ENCODE measurements at regions not wholly inside any gene's neighbourhood (a gene's known extent, or its start where the extent isn't known, plus 50 kb on each side); places are given as distances from the start of the nearest gene placed in this dataset.

DNA sequence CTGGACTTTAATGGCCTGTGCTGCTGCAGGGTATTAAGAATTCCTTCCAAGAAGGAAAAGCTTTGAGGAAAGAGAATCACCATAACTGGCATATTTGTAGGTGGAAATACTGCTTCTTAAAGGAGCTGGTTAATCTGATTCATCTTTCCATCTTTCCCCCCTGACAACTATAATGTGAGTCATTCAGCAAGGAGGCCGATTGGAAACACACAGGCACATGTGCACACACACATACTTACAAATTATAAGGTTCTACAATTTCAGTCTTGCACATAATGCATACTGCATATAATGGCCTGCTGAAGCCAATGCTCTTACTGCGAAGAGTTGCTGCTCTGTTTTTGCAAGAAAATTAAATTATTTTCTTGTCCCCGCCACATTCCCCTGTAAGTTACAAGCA is 78.8 kb upstream of the TPP2 start:
- no peak for ATAC-seq (ENCODE audit: low FRiP score in 2 of 2)
- H3K27me3 ChIP-seq, result no peaks in the 10 kb centered on the region
- no peaks in the 10 kb centered on the region for H3K9me3 ChIP-seq
- no peaks in the 10 kb centered on the region for H3K4me1 ChIP-seq
- no peak for TF ChIP-seq EP300 (IDR thresholded peaks at IDR 0.05)
- TF ChIP-seq, protein P1, sequence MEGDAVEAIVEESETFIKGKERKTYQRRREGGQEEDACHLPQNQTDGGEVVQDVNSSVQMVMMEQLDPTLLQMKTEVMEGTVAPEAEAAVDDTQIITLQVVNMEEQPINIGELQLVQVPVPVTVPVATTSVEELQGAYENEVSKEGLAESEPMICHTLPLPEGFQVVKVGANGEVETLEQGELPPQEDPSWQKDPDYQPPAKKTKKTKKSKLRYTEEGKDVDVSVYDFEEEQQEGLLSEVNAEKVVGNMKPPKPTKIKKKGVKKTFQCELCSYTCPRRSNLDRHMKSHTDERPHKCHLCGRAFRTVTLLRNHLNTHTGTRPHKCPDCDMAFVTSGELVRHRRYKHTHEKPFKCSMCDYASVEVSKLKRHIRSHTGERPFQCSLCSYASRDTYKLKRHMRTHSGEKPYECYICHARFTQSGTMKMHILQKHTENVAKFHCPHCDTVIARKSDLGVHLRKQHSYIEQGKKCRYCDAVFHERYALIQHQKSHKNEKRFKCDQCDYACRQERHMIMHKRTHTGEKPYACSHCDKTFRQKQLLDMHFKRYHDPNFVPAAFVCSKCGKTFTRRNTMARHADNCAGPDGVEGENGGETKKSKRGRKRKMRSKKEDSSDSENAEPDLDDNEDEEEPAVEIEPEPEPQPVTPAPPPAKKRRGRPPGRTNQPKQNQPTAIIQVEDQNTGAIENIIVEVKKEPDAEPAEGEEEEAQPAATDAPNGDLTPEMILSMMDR (IDR thresholded peaks at IDR 0.05), result no peak
- no peak for TF ChIP-seq POLR2A (IDR thresholded peaks at IDR 0.05)
- no peak for TF ChIP-seq POLR2AphosphoS5 (IDR thresholded peaks at IDR 0.05)
- H3K4me3 ChIP-seq, result no peak overlapping the region
- WGBS, 2 donors, result 87 to 94% methylated on average over 3 of the region's 3 CpGs
- no peaks in the 10 kb centered on the region for H3K36me3 ChIP-seq
- DNase-seq, result no peak
- no peak overlapping the region for H3K27ac ChIP-seq

DNA sequence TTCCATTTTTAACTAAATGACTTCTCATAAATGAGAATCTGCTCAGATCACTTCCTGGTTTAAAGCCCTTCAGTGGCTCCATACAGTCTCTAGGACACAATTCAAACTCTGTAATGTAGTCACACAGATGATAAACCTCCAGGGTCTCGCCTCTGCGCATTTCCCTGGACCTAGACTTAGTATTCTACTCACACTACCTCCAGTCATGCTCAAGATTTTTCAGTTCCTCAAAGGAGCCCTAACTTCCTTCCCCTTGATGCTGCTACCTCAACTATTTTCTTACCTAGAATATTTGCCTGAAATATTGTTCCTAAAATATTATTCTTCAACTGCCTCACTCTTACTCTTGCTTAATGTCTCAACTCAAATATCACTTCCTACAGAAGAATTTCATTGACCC is 86.7 kb upstream of the TPP2 start:
- Histone ChIP-seq H3K27me3 (no peaks in the 10 kb centered on the region), H3K9me3 (no peaks in the 10 kb centered on the region), H3K4me1 (no peaks in the 10 kb centered on the region), H3K27ac (no peak overlapping the region), H3K36me3 (no peaks in the 10 kb centered on the region), H3K4me3 (no peak overlapping the region)
- DNase-seq (no peak), ATAC-seq (ENCODE audit: low FRiP score in 2 of 2) (no peak)
- WGBS, 2 donors, result 89 to 100% methylated on average over 2 of the region's 2 CpGs
- TF ChIP-seq POLR2A (IDR thresholded peaks at IDR 0.05) (no peak), POLR2AphosphoS5 (IDR thresholded peaks at IDR 0.05) (no peak), EP300 (IDR thresholded peaks at IDR 0.05) (no peak)
- TF ChIP-seq, protein P1 (IDR thresholded peaks at IDR 0.05), result no peak

DNA sequence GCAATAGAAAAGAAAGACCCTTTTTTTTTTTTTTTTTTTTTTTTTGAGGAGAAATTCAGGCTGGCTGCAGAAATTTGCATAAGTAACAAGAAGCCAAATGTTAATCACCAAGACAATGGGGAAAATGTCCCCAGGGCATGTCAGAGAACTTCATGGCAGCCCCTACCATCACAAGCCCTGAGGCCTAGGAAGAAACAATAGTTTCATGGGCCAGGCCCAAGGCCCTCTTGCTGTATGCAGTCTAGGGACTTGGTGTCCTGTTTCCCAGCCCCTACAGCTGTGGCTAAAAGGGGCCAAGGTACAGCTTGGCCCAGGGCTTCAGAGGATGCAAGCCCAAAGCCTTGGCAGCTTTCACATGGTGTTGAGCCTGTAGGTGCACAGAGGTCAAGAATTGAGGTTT is 88.4 kb upstream of the TPP2 start:
- no peak overlapping the region for H3K4me3 ChIP-seq
- TF ChIP-seq, protein P1 (IDR thresholded peaks at IDR 0.05), result no peak
- TF ChIP-seq POLR2A (IDR thresholded peaks at IDR 0.05) (no peak), EP300 (IDR thresholded peaks at IDR 0.05) (no peak), POLR2AphosphoS5 (IDR thresholded peaks at IDR 0.05) (no peak)
- no peaks in the 10 kb centered on the region for H3K36me3 ChIP-seq
- ATAC-seq (ENCODE audit: low FRiP score in 2 of 2), result no peak
- DNase-seq, result no peak
- H3K27ac ChIP-seq, result no peak overlapping the region
- no peaks in the 10 kb centered on the region for H3K4me1 ChIP-seq
- no peaks in the 10 kb centered on the region for H3K9me3 ChIP-seq
- H3K27me3 ChIP-seq, result no peaks in the 10 kb centered on the region

DNA sequence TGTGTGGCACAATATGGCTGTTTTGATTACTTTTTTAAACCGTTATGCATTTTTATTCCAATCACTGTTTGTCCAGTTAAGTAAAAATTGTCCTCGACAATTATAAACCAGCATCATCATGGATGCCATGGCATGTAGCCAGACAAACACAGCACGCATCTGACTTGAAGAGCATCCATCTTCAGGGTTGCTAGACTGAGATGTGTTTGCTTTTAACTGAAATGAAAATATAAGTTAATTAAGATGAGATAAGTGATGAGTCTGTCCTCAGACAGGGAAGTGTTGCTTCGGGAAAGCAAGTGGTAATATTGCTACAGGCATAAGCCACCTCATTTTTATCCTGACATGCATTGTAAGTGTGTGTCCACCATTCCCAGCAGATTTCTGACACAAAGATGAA is 92.8 kb upstream of the TPP2 start:
- DNase-seq (no peak), ATAC-seq (ENCODE audit: low FRiP score in 2 of 2) (no peak)
- TF ChIP-seq, protein P1 (IDR thresholded peaks at IDR 0.05), result no peak
- H3K27ac ChIP-seq, result no peak overlapping the region
- no peak overlapping the region for H3K4me3 ChIP-seq
- WGBS, 2 donors, result 84 to 88% methylated on average over 4 of the region's 4 CpGs
- no peaks in the 10 kb centered on the region for H3K36me3 ChIP-seq
- no peaks in the 10 kb centered on the region for H3K4me1 ChIP-seq
- no peaks in the 10 kb centered on the region for H3K9me3 ChIP-seq
- H3K27me3 ChIP-seq, result no peaks in the 10 kb centered on the region

DNA sequence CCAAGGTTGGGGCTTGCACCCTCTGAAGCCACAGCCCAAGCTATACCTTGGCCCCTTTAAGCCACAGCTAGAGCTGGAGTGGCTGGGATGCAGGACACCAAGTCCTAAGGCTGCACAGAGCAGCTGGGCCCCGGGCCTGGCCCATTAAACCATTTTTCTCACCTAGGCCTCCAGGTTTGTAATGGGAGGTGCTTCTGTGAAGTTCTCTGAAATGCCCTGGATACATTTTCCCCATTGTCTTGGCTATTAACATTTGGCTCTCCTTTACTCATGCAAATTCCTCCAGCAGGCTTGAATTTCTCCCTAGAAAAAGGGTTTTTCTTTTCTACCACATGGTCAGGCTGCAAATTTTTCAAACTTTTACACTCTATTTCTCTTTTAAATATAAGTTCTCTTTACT is 93.8 kb upstream of the FGF14 start:
- 50 to 61% methylated on average over 1 of the region's 1 CpG for WGBS, 2 donors
- Histone ChIP-seq H3K4me1 (no peaks in the 10 kb centered on the region), H3K27me3 (no peaks in the 10 kb centered on the region), H3K4me3 (no peak overlapping the region), H3K36me3 (no peaks in the 10 kb centered on the region), H3K9me3 (no peaks in the 10 kb centered on the region), H3K27ac (no peak overlapping the region)
- TF ChIP-seq, protein P1 (IDR thresholded peaks at IDR 0.05), result no peak
- TF ChIP-seq EP300 (IDR thresholded peaks at IDR 0.05) (no peak), POLR2AphosphoS5 (IDR thresholded peaks at IDR 0.05) (no peak), POLR2A (IDR thresholded peaks at IDR 0.05) (no peak)
- DNase-seq (no peak), ATAC-seq (ENCODE audit: low FRiP score in 2 of 2) (no peak)

Data from upper lobe of left lung (tissue), 6 donors.